AG09309 (cell line): ENCODE measurements at regions not wholly inside any gene's neighbourhood (a gene's known extent, or its start where the extent isn't known, plus 50 kb on each side); places are given as distances from the start of the nearest gene placed in this dataset.

Experiments
- DNase-seq: peaks from one replicate; pipeline ENCODE4 v3.0.0-alpha.2; 2010; ENCODE audit warnings: low read depth
- H3K4me3 ChIP-seq: 2 replicates; pipeline ENCODE4 v1.5.1; 2011; ENCODE audit warnings: mild to moderate bottlenecking, low read depth, low read length, moderate library complexity; ENCODE audit not compliant: control insufficient read depth
- CTCF ChIP-seq: IDR thresholded peaks from 2 replicates; pipeline ENCODE4 v1.5.1; 2011; ENCODE audit warnings: mild to moderate bottlenecking, low read depth, low read length, inconsistent platforms; ENCODE audit not compliant: insufficient read depth, control insufficient read depth; ENCODE audit errors: missing control alignments

DNA sequence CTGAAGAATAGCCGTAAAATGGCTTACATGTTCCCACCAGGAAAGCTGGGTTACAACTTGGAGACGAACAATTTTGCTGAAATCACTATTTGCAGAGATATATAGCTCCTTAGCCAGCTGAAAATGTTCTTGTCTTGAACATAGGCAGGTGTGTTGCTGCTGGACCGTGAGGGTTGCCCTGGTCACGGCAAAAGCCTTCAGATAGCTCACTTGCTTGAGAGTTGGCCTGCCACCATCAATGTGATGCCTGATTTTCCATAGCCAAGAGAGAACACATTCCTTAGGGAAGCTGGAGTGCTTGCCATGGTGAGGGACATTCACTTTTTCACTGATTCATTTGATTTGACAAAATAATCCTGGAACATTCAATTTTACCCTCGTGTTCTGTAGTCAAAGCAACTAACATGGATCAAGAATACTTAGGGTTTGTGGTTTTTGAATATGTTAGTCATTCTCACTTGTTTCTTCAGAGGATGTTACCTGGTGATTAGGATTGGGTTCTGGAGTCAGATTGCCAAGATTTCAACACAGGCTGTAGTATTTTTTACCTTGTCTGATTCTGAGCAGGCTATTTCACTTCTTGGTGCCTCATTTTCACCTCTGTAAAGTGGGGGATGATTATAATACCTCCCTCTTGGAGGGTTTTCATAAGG, 536.9 kb downstream of the RAPGEF2 start:
- DNase-seq, result no peak
- H3K4me3 ChIP-seq, result no peak overlapping the region
- no peak for TF ChIP-seq CTCF

DNA sequence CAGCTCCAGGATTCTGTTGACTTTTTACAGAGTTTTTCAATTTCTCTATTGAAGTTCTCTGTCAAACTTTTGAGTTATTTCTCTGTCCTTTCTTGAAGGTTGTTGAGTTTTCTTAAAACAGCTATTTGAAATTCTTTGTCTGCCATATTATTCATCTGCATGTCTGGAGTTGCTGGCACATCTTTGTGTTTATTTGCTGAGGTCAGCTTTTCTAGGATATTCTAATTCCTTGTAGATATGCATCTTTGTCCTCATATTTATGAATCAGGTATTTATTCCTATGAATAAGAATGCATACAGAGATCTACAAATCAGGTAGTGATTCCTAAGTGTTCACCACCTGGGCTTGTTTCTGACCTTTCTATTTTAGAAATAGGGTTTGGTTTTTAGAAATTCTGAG, 546.4 kb downstream of the RAPGEF2 start:
- no peak for TF ChIP-seq CTCF
- no peak overlapping the region for H3K4me3 ChIP-seq
- DNase-seq, result no peak

DNA sequence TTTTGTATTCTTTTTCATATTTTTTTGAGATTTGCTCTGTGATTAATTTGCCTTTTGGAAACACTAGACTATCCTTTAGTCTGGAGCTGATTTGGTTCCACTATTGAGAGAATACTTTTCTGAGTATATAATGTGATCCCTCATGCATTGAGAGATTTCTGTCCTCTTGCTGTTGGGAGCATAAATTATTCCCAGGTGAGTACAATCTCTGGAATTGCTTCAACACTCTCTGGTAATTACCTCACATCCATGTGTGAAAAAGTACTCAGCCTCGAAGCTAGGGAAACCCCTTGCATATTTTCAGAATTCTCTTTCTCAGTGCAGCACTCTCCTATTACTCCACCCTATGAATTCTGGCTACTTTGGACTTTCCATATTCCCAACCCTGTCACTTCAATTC, 550.0 kb downstream of the RAPGEF2 start:
- TF ChIP-seq CTCF, result no peak
- DNase-seq, result no peak
- H3K4me3 ChIP-seq, result no peak overlapping the region

DNA sequence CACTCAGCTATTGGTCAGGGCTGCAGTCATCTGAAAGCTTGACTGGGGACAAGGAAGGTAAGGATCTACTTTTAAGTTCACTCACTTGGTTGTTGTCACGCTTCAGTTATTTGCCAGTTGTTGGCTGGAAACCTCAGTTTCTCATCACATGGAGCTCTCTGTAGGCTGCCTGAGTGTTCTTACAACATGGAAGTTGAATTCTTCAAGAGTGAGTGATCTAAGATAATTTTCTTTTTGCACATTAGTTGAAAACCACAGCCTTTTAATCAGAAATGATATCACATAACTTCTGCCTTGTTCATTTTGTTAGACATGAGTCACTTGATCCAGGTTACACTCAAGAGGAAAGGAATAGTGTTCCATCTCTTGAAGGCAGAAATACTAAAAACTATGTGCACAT, 552.7 kb downstream of the RAPGEF2 start:
- TF ChIP-seq CTCF, result no peak
- H3K4me3 ChIP-seq, result no peak overlapping the region
- DNase-seq, result no peak

GRCh38 chr4:159669094-159669493, 566.2 kb downstream of the RAPGEF2 start:
- no peak for DNase-seq
- no peak for TF ChIP-seq CTCF
- no peak overlapping the region for H3K4me3 ChIP-seq

GRCh38 chr4:159673221-159673620, 570.3 kb downstream of the RAPGEF2 start:
- TF ChIP-seq CTCF, result no peak
- no peak for DNase-seq
- H3K4me3 ChIP-seq, result no peak overlapping the region

GRCh38 chr4:159674241-159674640, 571.4 kb downstream of the RAPGEF2 start:
- DNase-seq, result no peak
- TF ChIP-seq CTCF, result no peak
- no peak overlapping the region for H3K4me3 ChIP-seq
